Uterus (tissue), 2 donors: ENCODE measurements at regions not wholly inside any gene's neighbourhood (a gene's known extent, or its start where the extent isn't known, plus 50 kb on each side); places are given as distances from the start of the nearest gene placed in this dataset.

ENCODE experiments used
- POLR2A ChIP-seq, 2 donors: fragments of 450-650 bp; IDR thresholded peaks; one replicate each; pipeline ENCODE4 v1.6.1; 2016; ENCODE audit warnings: antibody characterized with exemption in 2 of 2, mild to moderate bottlenecking in 1 of 2, moderate library complexity in 1 of 2
- TF ChIP-seq, protein P1 (sequence below), 4 experiments: fragments of 200-600 bp in 2 of 4; fragments of 450-650 bp in 2 of 4; sonication (generic) in 2 of 4; IDR thresholded peaks; one replicate each; pipeline ENCODE4 v1.5.1; 2016 to 2019; ENCODE audit warnings: antibody characterized with exemption in 4 of 4, mild to moderate bottlenecking in 2 of 4, moderate library complexity in 1 of 4

DNA sequence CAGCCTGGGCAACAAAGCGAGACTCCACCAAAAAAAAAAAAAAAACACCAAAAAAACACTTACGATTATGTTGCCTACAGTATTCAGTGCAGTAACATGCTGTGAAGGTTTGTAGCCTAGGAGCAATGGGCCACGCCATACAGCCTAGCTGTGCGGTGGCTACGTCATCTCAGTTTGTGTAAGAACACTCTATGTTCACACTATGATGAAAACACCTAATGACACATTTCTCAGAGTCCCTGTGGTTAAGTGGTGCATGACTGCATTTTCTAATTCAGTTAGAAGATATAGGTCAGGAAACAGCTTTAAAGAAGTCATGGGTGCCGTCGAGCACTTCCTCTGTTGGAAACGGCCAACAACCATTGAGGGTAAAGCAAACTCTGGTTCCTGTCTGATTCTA, 75.7 kb upstream of the ANO1 start:
- TF ChIP-seq, protein P1, sequence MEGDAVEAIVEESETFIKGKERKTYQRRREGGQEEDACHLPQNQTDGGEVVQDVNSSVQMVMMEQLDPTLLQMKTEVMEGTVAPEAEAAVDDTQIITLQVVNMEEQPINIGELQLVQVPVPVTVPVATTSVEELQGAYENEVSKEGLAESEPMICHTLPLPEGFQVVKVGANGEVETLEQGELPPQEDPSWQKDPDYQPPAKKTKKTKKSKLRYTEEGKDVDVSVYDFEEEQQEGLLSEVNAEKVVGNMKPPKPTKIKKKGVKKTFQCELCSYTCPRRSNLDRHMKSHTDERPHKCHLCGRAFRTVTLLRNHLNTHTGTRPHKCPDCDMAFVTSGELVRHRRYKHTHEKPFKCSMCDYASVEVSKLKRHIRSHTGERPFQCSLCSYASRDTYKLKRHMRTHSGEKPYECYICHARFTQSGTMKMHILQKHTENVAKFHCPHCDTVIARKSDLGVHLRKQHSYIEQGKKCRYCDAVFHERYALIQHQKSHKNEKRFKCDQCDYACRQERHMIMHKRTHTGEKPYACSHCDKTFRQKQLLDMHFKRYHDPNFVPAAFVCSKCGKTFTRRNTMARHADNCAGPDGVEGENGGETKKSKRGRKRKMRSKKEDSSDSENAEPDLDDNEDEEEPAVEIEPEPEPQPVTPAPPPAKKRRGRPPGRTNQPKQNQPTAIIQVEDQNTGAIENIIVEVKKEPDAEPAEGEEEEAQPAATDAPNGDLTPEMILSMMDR (IDR thresholded peaks at IDR 0.05), result no peak
- no peak for TF ChIP-seq POLR2A (IDR thresholded peaks at IDR 0.05)
